RWPE2 (cell line): ENCODE measurements at regions not wholly inside any gene's neighbourhood (a gene's known extent, or its start where the extent isn't known, plus 50 kb on each side); places are given as distances from the start of the nearest gene placed in this dataset.
A peak's percentile ranks its signal among the peaks of the same experiment; 100 is the strongest.

ENCODE experiments used
- ATAC-seq: fragments of 200-7000 bp; cut with Tn5 transposase; 3 replicates; pipeline ENCODE4 v1.9.1; 2021; ENCODE audit warnings: low read depth
- DNase-seq: peaks from one replicate; pipeline ENCODE4 v3.0.0-alpha.2; 2020; ENCODE audit warnings: low spot score
- H3K27ac ChIP-seq: fragments of 450-650 bp; 2 replicates; pipeline ENCODE4 v1.5.1; 2017; ENCODE audit warnings: mild to moderate bottlenecking; ENCODE audit not compliant: poor library complexity, severe bottlenecking
- H3K27me3 ChIP-seq: fragments of 250-450 bp; sonication (Bioruptor Pico); 2 replicates; pipeline ENCODE4 v1.5.1; 2021; ENCODE audit warnings: mild to moderate bottlenecking, moderate library complexity; ENCODE audit not compliant: insufficient read depth, poor library complexity, severe bottlenecking
- H3K36me3 ChIP-seq: fragments of 250-450 bp; sonication (Bioruptor Pico); 2 replicates; pipeline ENCODE4 v1.5.1; 2020; ENCODE audit warnings: low read depth, mild to moderate bottlenecking, moderate library complexity
- H3K4me1 ChIP-seq: fragments of 250-450 bp; sonication (Bioruptor Pico); 2 replicates; pipeline ENCODE4 v1.5.1; 2021; ENCODE audit warnings: mild to moderate bottlenecking, moderate library complexity; ENCODE audit not compliant: insufficient read depth, poor library complexity, severe bottlenecking
- H3K4me3 ChIP-seq: fragments of 250-450 bp; sonication (Bioruptor Pico); 2 replicates; pipeline ENCODE4 v1.5.1; 2021; ENCODE audit warnings: mild to moderate bottlenecking, moderate library complexity; ENCODE audit not compliant: severe bottlenecking
- H3K9me3 ChIP-seq: fragments of 250-450 bp; sonication (Bioruptor Pico); 2 replicates; pipeline ENCODE4 v1.5.1; 2021; ENCODE audit warnings: mild to moderate bottlenecking, moderate library complexity; ENCODE audit not compliant: severe bottlenecking
- TF ChIP-seq, protein P1 (sequence below): fragments of 450-650 bp; IDR thresholded peaks from one replicate; pipeline ENCODE4 v1.5.1; 2017; ENCODE audit warnings: mild to moderate bottlenecking, moderate library complexity; ENCODE audit not compliant: poor library complexity, severe bottlenecking

- TF ChIP-seq, protein P1, sequence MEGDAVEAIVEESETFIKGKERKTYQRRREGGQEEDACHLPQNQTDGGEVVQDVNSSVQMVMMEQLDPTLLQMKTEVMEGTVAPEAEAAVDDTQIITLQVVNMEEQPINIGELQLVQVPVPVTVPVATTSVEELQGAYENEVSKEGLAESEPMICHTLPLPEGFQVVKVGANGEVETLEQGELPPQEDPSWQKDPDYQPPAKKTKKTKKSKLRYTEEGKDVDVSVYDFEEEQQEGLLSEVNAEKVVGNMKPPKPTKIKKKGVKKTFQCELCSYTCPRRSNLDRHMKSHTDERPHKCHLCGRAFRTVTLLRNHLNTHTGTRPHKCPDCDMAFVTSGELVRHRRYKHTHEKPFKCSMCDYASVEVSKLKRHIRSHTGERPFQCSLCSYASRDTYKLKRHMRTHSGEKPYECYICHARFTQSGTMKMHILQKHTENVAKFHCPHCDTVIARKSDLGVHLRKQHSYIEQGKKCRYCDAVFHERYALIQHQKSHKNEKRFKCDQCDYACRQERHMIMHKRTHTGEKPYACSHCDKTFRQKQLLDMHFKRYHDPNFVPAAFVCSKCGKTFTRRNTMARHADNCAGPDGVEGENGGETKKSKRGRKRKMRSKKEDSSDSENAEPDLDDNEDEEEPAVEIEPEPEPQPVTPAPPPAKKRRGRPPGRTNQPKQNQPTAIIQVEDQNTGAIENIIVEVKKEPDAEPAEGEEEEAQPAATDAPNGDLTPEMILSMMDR: no peak
- no peak for ATAC-seq
Observed at GRCh38 chr13:97746649-97747048, 206.8 kb upstream of the IPO5 start.

GRCh38 chr13:97749174-97749573 lies 204.3 kb upstream of the IPO5 start:
- no peak for DNase-seq
- peak; percentile 95 for ATAC-seq
- H3K27ac ChIP-seq: no peak overlapping the region

More at GRCh38 chr13:97746649-97747048, 206.8 kb upstream of the IPO5 start:
- no peak for DNase-seq
- H3K27me3 ChIP-seq: no peaks in the 10 kb centered on the region
- no peak overlapping the region for H3K4me3 ChIP-seq
- H3K9me3 ChIP-seq: no peaks in the 10 kb centered on the region
- H3K4me1 ChIP-seq: no peaks in the 10 kb centered on the region
- no peak overlapping the region for H3K27ac ChIP-seq
- no peaks in the 10 kb centered on the region for H3K36me3 ChIP-seq

DNA sequence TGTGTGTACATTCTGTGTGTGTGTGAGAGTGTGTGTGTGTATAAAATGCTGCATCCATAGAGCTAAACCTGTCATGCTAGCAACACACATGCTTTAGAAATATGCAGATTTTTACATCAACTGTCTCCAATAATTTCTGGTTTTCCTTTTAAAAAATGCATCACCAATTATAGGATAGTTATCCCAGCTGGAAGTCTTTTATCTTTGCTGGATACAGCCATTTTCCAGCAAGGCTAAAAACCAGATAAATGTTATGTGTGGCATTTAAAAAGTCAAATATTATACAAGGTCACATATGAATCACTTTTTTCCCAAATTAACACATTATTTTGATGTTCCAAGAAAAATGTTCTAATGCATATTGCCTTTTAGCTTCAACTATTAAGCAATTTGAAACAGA lies 202.0 kb upstream of the IPO5 start:
- Histone ChIP-seq H3K4me3 (no peak overlapping the region), H3K9me3 (no peaks in the 10 kb centered on the region), H3K27ac (no peak overlapping the region), H3K4me1 (no peaks in the 10 kb centered on the region), H3K27me3 (no peaks in the 10 kb centered on the region), H3K36me3 (no peaks in the 10 kb centered on the region)
- ATAC-seq: no peak
- DNase-seq: no peak
- TF ChIP-seq, protein P1: no peak

More at GRCh38 chr13:97749174-97749573, 204.3 kb upstream of the IPO5 start:
- TF ChIP-seq, protein P1: peak; percentile 34
- Histone ChIP-seq H3K4me3 (no peak overlapping the region), H3K27me3 (no peaks in the 10 kb centered on the region), H3K9me3 (no peaks in the 10 kb centered on the region), H3K4me1 (no peaks in the 10 kb centered on the region), H3K36me3 (no peaks in the 10 kb centered on the region)

GRCh38 chr13:97752961-97753668 lies 200.4 kb upstream of the IPO5 start:
- DNase-seq (no peak), ATAC-seq (no peak)
- no peaks in the 10 kb centered on the region for H3K36me3 ChIP-seq
- TF ChIP-seq, protein P1: no peak
- no peak overlapping the region for H3K27ac ChIP-seq
- no peaks in the 10 kb centered on the region for H3K27me3 ChIP-seq
- H3K4me3 ChIP-seq: no peak overlapping the region
- no peaks in the 10 kb centered on the region for H3K4me1 ChIP-seq
- H3K9me3 ChIP-seq: no peaks in the 10 kb centered on the region
